MCF 10A (cell line): ENCODE measurements at regions not wholly inside any gene's neighbourhood (a gene's known extent, or its start where the extent isn't known, plus 50 kb on each side); places are given as distances from the start of the nearest gene placed in this dataset.
"Not testable (repeated sequence)": the region's sequence is repeated elsewhere in the genome, so short reads cannot be mapped to it uniquely, and the experiment has no call there.

ENCODE experiments used
- BruUV-seq: library from RNA; stranded (reverse); fragments of 400-500 nt; replicated peaks from 2 replicates; lab custom pipeline; 2021; lab: Mats Ljungman, UMichigan
- CTCF ChIA-PET: fragments of 300-600 bp; sonication (Branson Sonifier 250); formaldehyde crosslinking; extraction: SDS; loops from one replicate; lab custom pipeline; 2021; ENCODE audit warnings: antibody characterized with exemption, inconsistent platforms; lab: Yijun Ruan, JAX
- POLR2A ChIA-PET: fragments of 300-600, 350-650 bp; sonication (Branson Sonifier 250); formaldehyde crosslinking; extraction: SDS; loops from one replicate; lab custom pipeline; 2020; ENCODE audit warnings: antibody characterized with exemption, inconsistent platforms; lab: Yijun Ruan, JAX
- DNase-seq: peaks from one replicate; pipeline ENCODE4 v3.0.0-alpha.2; 2018; ENCODE audit not compliant: unreplicated experiment
- H3K27ac Mint-ChIP-seq: one replicate; pipeline ENCODE4 v1.8.0; 2022; ENCODE audit warnings: mild to moderate bottlenecking, low read depth, mixed read lengths; ENCODE audit not compliant: unreplicated experiment
- H3K27me3 Mint-ChIP-seq: one replicate; pipeline ENCODE4 v1.8.0; 2022; ENCODE audit warnings: mixed read lengths; ENCODE audit not compliant: insufficient read depth, unreplicated experiment
- H3K36me3 Mint-ChIP-seq: one replicate; pipeline ENCODE4 v1.8.0; 2022; ENCODE audit warnings: mild to moderate bottlenecking, moderate library complexity, mixed read lengths; ENCODE audit not compliant: insufficient read depth, unreplicated experiment
- H3K4me1 Mint-ChIP-seq: one replicate; pipeline ENCODE4 v1.8.0; 2022; ENCODE audit warnings: mixed read lengths; ENCODE audit not compliant: insufficient read depth, unreplicated experiment
- H3K4me3 Mint-ChIP-seq: one replicate; pipeline ENCODE4 v1.8.0; 2022; ENCODE audit warnings: mild to moderate bottlenecking, moderate library complexity, mixed read lengths; ENCODE audit not compliant: unreplicated experiment
- H3K9me3 Mint-ChIP-seq: one replicate; pipeline ENCODE4 v1.8.0; 2022; ENCODE audit warnings: mixed read lengths; ENCODE audit not compliant: unreplicated experiment
- intact Hi-C: fragments of 100-400 bp; cut with micrococcal nuclease; formaldehyde crosslinking; loops from 2 replicates; pipeline ENCODE4 v1.14.1; 2022

- H3K36me3 Mint-ChIP-seq, intact Hi-C loops, H3K27ac Mint-ChIP-seq, H3K4me1 Mint-ChIP-seq, POLR2A ChIA-PET, H3K9me3 Mint-ChIP-seq, DNase-seq, H3K4me3 Mint-ChIP-seq, H3K27me3 Mint-ChIP-seq, BruUV-seq, CTCF ChIA-PET: not testable (repeated sequence)
These were observed 133.2 kb downstream of the POTEB start for GRCh38 chr15:21744245-21744915.

- CTCF ChIA-PET, BruUV-seq, H3K36me3 Mint-ChIP-seq, H3K27ac Mint-ChIP-seq, intact Hi-C loops, H3K27me3 Mint-ChIP-seq, H3K4me3 Mint-ChIP-seq, DNase-seq, POLR2A ChIA-PET, H3K4me1 Mint-ChIP-seq, H3K9me3 Mint-ChIP-seq: not testable (repeated sequence)
These were observed 135.5 kb downstream of the POTEB start for GRCh38 chr15:21742067-21742466.

GRCh38 chr15:21738003-21738402, 139.5 kb downstream of the POTEB start:
- H3K27ac Mint-ChIP-seq, intact Hi-C loops, BruUV-seq, H3K9me3 Mint-ChIP-seq, H3K36me3 Mint-ChIP-seq, H3K27me3 Mint-ChIP-seq, H3K4me3 Mint-ChIP-seq, CTCF ChIA-PET, H3K4me1 Mint-ChIP-seq, POLR2A ChIA-PET, DNase-seq: not testable (repeated sequence)

GRCh38 chr15:21736443-21736842, 141.1 kb downstream of the POTEB start:
- H3K27ac Mint-ChIP-seq, POLR2A ChIA-PET, H3K36me3 Mint-ChIP-seq, CTCF ChIA-PET, H3K27me3 Mint-ChIP-seq, BruUV-seq, H3K4me3 Mint-ChIP-seq, intact Hi-C loops, DNase-seq, H3K4me1 Mint-ChIP-seq, H3K9me3 Mint-ChIP-seq: not testable (repeated sequence)

GRCh38 chr15:21735837-21736236, 141.7 kb downstream of the POTEB start:
- CTCF ChIA-PET, H3K9me3 Mint-ChIP-seq, BruUV-seq, H3K4me3 Mint-ChIP-seq, intact Hi-C loops, H3K36me3 Mint-ChIP-seq, DNase-seq, H3K27ac Mint-ChIP-seq, H3K4me1 Mint-ChIP-seq, H3K27me3 Mint-ChIP-seq, POLR2A ChIA-PET: not testable (repeated sequence)

GRCh38 chr15:21735368-21735767, 142.2 kb downstream of the POTEB start:
- CTCF ChIA-PET, H3K4me1 Mint-ChIP-seq, H3K27ac Mint-ChIP-seq, H3K4me3 Mint-ChIP-seq, H3K9me3 Mint-ChIP-seq, BruUV-seq, DNase-seq, H3K36me3 Mint-ChIP-seq, intact Hi-C loops, H3K27me3 Mint-ChIP-seq, POLR2A ChIA-PET: not testable (repeated sequence)

GRCh38 chr15:21731496-21731895, 146.0 kb downstream of the POTEB start:
- POLR2A ChIA-PET, DNase-seq: not testable (repeated sequence)

GRCh38 chr15:21730427-21731405, 146.8 kb downstream of the POTEB start:
- H3K4me3 Mint-ChIP-seq: not testable (repeated sequence)

More at GRCh38 chr15:21731496-21731895, 146.0 kb downstream of the POTEB start:
- H3K4me1 Mint-ChIP-seq, H3K9me3 Mint-ChIP-seq, H3K27me3 Mint-ChIP-seq, H3K4me3 Mint-ChIP-seq, H3K36me3 Mint-ChIP-seq, CTCF ChIA-PET, H3K27ac Mint-ChIP-seq, intact Hi-C loops, BruUV-seq: not testable (repeated sequence)

GRCh38 chr15:21724988-21725387, 152.5 kb downstream of the POTEB start:
- BruUV-seq, POLR2A ChIA-PET, intact Hi-C loops, CTCF ChIA-PET, H3K27ac Mint-ChIP-seq, H3K4me3 Mint-ChIP-seq, H3K4me1 Mint-ChIP-seq, H3K9me3 Mint-ChIP-seq, H3K27me3 Mint-ChIP-seq, H3K36me3 Mint-ChIP-seq, DNase-seq: not testable (repeated sequence)

More at GRCh38 chr15:21730427-21731405, 146.8 kb downstream of the POTEB start:
- H3K27ac Mint-ChIP-seq, intact Hi-C loops, H3K4me1 Mint-ChIP-seq, BruUV-seq, H3K9me3 Mint-ChIP-seq, POLR2A ChIA-PET, H3K27me3 Mint-ChIP-seq, H3K36me3 Mint-ChIP-seq, CTCF ChIA-PET, DNase-seq: not testable (repeated sequence)
